T-cell (primary cell): ENCODE measurements at regions not wholly inside any gene's neighbourhood (a gene's known extent, or its start where the extent isn't known, plus 50 kb on each side); places are given as distances from the start of the nearest gene placed in this dataset.
"Not testable (repeated sequence)": the region's sequence is repeated elsewhere in the genome, so short reads cannot be mapped to it uniquely, and the experiment has no call there.

ENCODE experiments used
- ATAC-seq, 4 experiments: fragments of 200-7000 bp in 3 of 4; fragments of 150-1000 bp in 1 of 4; cut with Tn5 transposase; replicated peaks in 1 of 4; 1 replicate in 3 of 4; 2 replicates in 1 of 4; pipeline ENCODE4 v1.10.0; 2021; ENCODE audit warnings: moderate library complexity in 3 of 4, mild to moderate bottlenecking in 2 of 4, moderate number of reproducible peaks in 1 of 4
- CTCF ChIA-PET, 2 donors: fragments of 300-600 bp; sonication (Branson Sonifier 250); formaldehyde crosslinking; loops; one replicate each; lab custom pipeline; 2022; ENCODE audit warnings: antibody characterized with exemption in 2 of 2; lab: Charles Lee
- POLR2A ChIA-PET, 2 donors: fragments of 300-600 bp; sonication (Branson Sonifier 250); formaldehyde crosslinking; loops; one replicate each; lab custom pipeline; 2022; ENCODE audit warnings: antibody characterized with exemption in 2 of 2; lab: Charles Lee
- DNase-seq, 35 experiments: peaks; one replicate each; pipeline versions ENCODE4 v3.0.0 to v3.0.0-alpha.2; 2013 to 2023
- H3K27ac ChIP-seq: one replicate; pipeline ENCODE4 v1.5.1; 2013; ENCODE audit warnings: low read length
- H3K27me3 ChIP-seq, 2 experiments: replicated peaks in 1 of 2; 1 replicate in 1 of 2; 2 replicates in 1 of 2; pipeline versions ENCODE4 v1.6.1 to v1.7.0; 2013; ENCODE audit warnings: low read length in 1 of 2, mixed read lengths in 1 of 2; ENCODE audit not compliant: control insufficient read depth in 2 of 2, insufficient read depth in 2 of 2; ENCODE audit errors: extremely low read depth in 1 of 2
- H3K36me3 ChIP-seq, 2 donors: 1 replicate in 1 of 2; 2 replicates in 1 of 2; pipeline versions ENCODE4 v1.6.1 to v1.7.0; 2013; ENCODE audit warnings: low read length in 1 of 2; ENCODE audit not compliant: control insufficient read depth in 2 of 2, insufficient read depth in 1 of 2; ENCODE audit errors: extremely low read depth in 1 of 2
- H3K4me1 ChIP-seq, 2 experiments: 1 replicate in 1 of 2; 2 replicates in 1 of 2; pipeline versions ENCODE4 v1.6.1 to v1.7.0; 2013; ENCODE audit warnings: low read length in 2 of 2, mixed read lengths in 1 of 2; ENCODE audit not compliant: insufficient read depth in 2 of 2, control insufficient read depth in 1 of 2; ENCODE audit errors: extremely low read depth in 1 of 2
- H3K4me3 ChIP-seq, 2 donors: 1 replicate in 1 of 2; 2 replicates in 1 of 2; pipeline versions ENCODE4 v1.5.1 to v1.7.0; 2013; ENCODE audit warnings: mild to moderate bottlenecking in 2 of 2, low read length in 1 of 2, moderate library complexity in 1 of 2; ENCODE audit not compliant: control insufficient read depth in 1 of 2; ENCODE audit errors: extremely low read depth in 1 of 2
- H3K9me3 ChIP-seq: 2 replicates; pipeline ENCODE4 v1.7.0; 2013
- H3K27ac Mint-ChIP-seq, 2 donors: one replicate each; pipeline ENCODE4 v1.8.0; 2020 to 2021; ENCODE audit warnings: mild to moderate bottlenecking in 2 of 2, mixed read lengths in 2 of 2
- H3K27me3 Mint-ChIP-seq, 2 donors: one replicate each; pipeline ENCODE4 v1.8.0; 2021 to 2022; ENCODE audit warnings: mixed read lengths in 2 of 2
- H3K36me3 Mint-ChIP-seq: one replicate; pipeline ENCODE4 v1.8.0; 2021; ENCODE audit warnings: mixed read lengths
- H3K4me1 Mint-ChIP-seq, 3 donors: one replicate each; pipeline ENCODE4 v1.8.0; 2020 to 2022; ENCODE audit warnings: mixed read lengths in 3 of 3, mild to moderate bottlenecking in 1 of 3
- H3K4me3 Mint-ChIP-seq, 3 donors: one replicate each; pipeline ENCODE4 v1.8.0; 2020 to 2022; ENCODE audit warnings: mild to moderate bottlenecking in 3 of 3, mixed read lengths in 3 of 3, moderate library complexity in 3 of 3
- H3K9me3 Mint-ChIP-seq, 3 donors: one replicate each; pipeline ENCODE4 v1.8.0; 2020 to 2022; ENCODE audit warnings: mixed read lengths in 3 of 3
- WGBS: methylation state at CpG from one replicate; pipeline ENCODE4 v1.1.5; 2013; ENCODE audit warnings: missing lambda C conversion rate; ENCODE audit not compliant: insufficient coverage; 5-methylcytosine and 5-hydroxymethylcytosine counted together

DNA sequence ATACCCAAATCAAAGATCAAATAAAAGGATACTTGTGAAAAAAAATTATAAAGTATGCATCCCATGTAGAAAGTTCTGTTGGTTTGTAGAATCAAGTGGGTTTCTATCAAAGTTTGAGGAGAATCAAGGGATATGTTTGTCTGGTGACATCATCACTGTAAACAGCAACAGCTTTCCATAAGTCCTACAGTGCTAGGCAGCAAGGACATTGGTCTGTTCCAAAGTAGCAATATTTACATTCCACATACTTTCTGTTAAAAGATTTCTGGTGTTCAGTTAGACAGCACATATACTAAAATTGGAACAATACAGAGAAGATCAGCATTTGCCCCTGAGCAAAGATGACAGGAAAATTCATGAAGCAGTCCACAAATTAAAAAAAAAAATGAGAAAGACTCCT is 683.9 kb downstream of the XPNPEP1 start:
- Mint-ChIP-seq H3K36me3 (no peaks in the 10 kb centered on the region), H3K4me3 (no peak overlapping the region), H3K27me3 (no peaks in the 10 kb centered on the region), H3K9me3 (peaks cover 0 to 10% (median 7%) of the 10 kb centered on the region in 3 donors), H3K4me1 (no peaks in the 10 kb centered on the region), H3K27ac (no peak overlapping the region)
- Histone ChIP-seq H3K4me1 (no peaks in the 10 kb centered on the region), H3K27ac (no peak overlapping the region), H3K4me3 (no peak overlapping the region), H3K27me3 (no peaks in the 10 kb centered on the region), H3K9me3 (no peaks in the 10 kb centered on the region), H3K36me3 (no peaks in the 10 kb centered on the region)
- ChIA-PET CTCF (interaction anchor here in 1 of 2 donors (0.8 kb wide), 1 partner anchor 1238 kb away, joined by 3 read pairs; no protein-coding TSS in a partner anchor), POLR2A (no interaction called here)
- ATAC-seq (no peak), DNase-seq (no peak)

DNA sequence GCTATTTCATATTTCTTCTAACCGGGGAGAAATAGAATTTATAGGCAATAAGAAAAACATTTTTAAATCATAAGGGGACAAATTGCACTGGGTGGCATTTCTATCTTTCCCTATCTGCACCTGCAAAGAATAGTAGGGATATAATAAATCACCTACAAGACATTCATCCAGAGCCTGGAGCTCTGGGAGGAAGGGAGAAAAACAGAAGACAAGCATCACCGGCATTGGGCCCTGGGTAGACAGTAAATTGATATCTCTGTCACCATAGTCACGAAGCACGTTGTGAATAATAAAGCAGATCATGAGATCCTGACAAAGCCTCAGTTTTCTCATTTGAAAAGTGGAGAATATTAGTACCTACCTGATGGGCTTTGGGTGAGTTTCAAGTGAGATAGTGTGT is 685.6 kb downstream of the XPNPEP1 start:
- H3K27me3 ChIP-seq = no peaks in the 10 kb centered on the region
- Mint-ChIP-seq H3K9me3 (peaks cover 0 to 10% (median 9%) of the 10 kb centered on the region in 3 donors), H3K4me1 (no peaks in the 10 kb centered on the region), H3K36me3 (no peaks in the 10 kb centered on the region), H3K4me3 (no peak overlapping the region), H3K27ac (no peak overlapping the region), H3K27me3 (no peaks in the 10 kb centered on the region)
- 100% methylated on average over 1 of the region's 4 CpGs for WGBS
- CTCF ChIA-PET = no interaction called here
- H3K27ac ChIP-seq = no peak overlapping the region
- ATAC-seq (no peak), DNase-seq (no peak)
- H3K36me3 ChIP-seq = no peaks in the 10 kb centered on the region
- no peak overlapping the region for H3K4me3 ChIP-seq
- no peaks in the 10 kb centered on the region for H3K9me3 ChIP-seq
- POLR2A ChIA-PET = no interaction called here
- H3K4me1 ChIP-seq = no peaks in the 10 kb centered on the region

DNA sequence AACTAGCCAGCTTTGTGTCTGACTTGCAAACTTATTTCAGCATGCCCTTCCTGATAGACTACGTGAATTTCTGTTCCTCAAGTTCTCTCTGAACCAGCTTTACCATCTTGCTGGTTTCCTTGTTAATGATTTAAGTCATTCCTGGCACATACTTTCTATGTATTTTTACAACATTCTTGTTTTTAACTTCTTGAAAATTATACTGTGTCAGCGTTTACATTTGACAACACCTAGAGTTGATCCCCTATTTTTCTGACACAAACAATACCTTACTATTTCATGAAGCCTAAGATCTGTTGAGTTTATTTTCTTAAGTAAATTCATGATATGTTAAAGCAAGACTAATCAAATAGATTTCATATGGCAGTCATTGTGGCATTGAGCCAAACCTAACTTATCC is 686.3 kb downstream of the XPNPEP1 start:
- H3K36me3 Mint-ChIP-seq = no peaks in the 10 kb centered on the region
- no peak overlapping the region for H3K4me3 Mint-ChIP-seq
- peaks cover 0 to 13% (median 9%) of the 10 kb centered on the region in 3 donors for H3K9me3 Mint-ChIP-seq
- no peak overlapping the region for H3K27ac Mint-ChIP-seq
- 67% methylated on average over 1 of the region's 2 CpGs for WGBS
- Histone ChIP-seq H3K4me3 (no peak overlapping the region), H3K9me3 (no peaks in the 10 kb centered on the region), H3K27me3 (no peaks in the 10 kb centered on the region), H3K4me1 (no peaks in the 10 kb centered on the region), H3K36me3 (no peaks in the 10 kb centered on the region), H3K27ac (no peak overlapping the region)
- ChIA-PET CTCF (no interaction called here), POLR2A (no interaction called here)
- no peaks in the 10 kb centered on the region for H3K27me3 Mint-ChIP-seq
- no peak for ATAC-seq
- no peak for DNase-seq
- H3K4me1 Mint-ChIP-seq = no peaks in the 10 kb centered on the region

DNA sequence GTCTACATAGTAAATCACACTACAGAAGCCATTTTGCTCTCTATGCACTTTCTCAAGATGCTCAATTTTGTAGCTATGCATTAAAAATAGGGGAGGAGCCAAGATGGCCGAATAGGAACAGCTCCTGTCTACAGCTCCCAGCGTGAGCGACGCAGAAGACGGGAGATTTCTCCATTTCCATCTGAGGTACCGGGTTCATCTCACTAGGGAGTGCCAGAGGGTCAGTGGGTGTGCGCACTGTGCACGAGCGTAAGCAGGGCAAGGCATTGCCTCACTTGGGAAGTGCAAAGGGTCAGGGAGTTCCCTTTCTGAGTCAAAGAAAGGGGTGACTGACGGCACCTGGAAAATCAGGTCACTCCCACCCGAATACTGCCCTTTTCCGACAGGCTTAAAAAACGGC is 699.8 kb downstream of the XPNPEP1 start:
- H3K27ac ChIP-seq, DNase-seq, H3K4me1 ChIP-seq, H3K4me3 Mint-ChIP-seq, H3K36me3 Mint-ChIP-seq, H3K9me3 ChIP-seq, H3K36me3 ChIP-seq, ATAC-seq, H3K27me3 Mint-ChIP-seq, H3K4me3 ChIP-seq, H3K4me1 Mint-ChIP-seq, H3K27ac Mint-ChIP-seq, H3K27me3 ChIP-seq, CTCF ChIA-PET, POLR2A ChIA-PET: not testable (repeated sequence)
- H3K9me3 Mint-ChIP-seq = peaks cover 0 to 11% (median 5%) of the 10 kb centered on the region in 3 donors
- WGBS = 90% methylated on average over 10 of the region's 13 CpGs

DNA sequence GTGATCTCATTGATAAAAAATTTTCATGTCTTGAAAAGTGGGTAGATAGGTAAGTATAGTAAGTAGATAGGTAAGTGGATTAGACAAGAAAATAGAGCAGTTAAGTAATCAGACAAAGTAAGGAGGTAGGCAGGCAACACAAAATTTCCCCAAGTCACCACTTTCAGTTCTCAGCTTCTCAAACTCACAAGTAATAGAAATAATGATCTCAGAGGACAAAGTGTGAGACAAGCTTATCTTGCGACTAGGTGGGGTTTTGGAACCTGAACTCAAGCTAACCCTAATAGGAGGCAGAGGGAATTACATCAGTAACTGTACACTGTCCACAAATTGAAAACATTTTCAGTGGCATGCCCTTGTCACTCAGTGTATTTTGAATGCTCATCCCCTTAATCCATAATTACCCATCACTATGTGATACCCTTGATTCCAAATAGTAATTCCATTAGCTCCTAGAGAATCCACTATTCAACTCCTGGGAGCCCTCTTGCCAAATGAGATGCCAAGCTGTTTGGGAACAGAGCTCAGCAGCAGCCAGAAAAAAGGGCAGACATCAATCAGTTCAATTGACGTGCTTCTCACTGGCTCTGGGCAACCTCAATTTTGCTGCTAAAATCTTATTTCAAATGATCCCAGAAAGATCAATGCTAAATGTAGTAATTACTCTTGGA is 703.2 kb downstream of the XPNPEP1 start:
- Histone ChIP-seq H3K36me3 (no peaks in the 10 kb centered on the region), H3K27ac (no peak overlapping the region), H3K9me3 (no peaks in the 10 kb centered on the region), H3K27me3 (no peaks in the 10 kb centered on the region), H3K4me1 (no peaks in the 10 kb centered on the region), H3K4me3 (no peak overlapping the region)
- ATAC-seq = no peak
- H3K36me3 Mint-ChIP-seq = no peaks in the 10 kb centered on the region
- no peak overlapping the region for H3K27ac Mint-ChIP-seq
- POLR2A ChIA-PET = no interaction called here
- no peaks in the 10 kb centered on the region for H3K27me3 Mint-ChIP-seq
- no peaks in the 10 kb centered on the region for H3K4me1 Mint-ChIP-seq
- CTCF ChIA-PET = interaction anchor here in 1 of 2 donors (0.6 kb wide), 1 partner anchor 12 kb away, joined by 3 read pairs; no protein-coding TSS in a partner anchor
- no peak for DNase-seq
- no CpG with 5 or more reads among the region's 2 CpGs for WGBS
- peaks cover 0 to 18% (median 5%) of the 10 kb centered on the region in 3 donors for H3K9me3 Mint-ChIP-seq
- no peak overlapping the region for H3K4me3 Mint-ChIP-seq

DNA sequence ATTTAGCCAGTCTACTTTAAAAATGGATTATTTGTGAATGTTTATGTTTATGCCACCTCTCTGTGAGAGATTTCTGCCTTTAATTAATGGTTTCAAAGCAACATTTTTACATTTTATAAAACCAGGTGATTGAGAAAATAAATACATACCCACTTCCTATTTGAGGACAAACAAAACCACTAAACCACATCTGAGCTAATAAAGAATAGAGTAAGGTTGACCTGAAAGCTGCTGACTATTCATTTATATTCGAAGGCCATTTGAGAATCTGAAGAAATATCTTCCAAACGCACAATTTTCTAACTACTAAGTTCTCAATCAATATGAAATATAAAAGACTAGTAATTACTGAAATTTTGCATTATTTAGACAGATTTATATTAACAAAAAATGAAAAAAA is 705.1 kb downstream of the XPNPEP1 start:
- CTCF ChIA-PET = no interaction called here
- Mint-ChIP-seq H3K27ac (no peak overlapping the region), H3K27me3 (no peaks in the 10 kb centered on the region), H3K9me3 (peaks cover 0 to 16% (median 7%) of the 10 kb centered on the region in 3 donors), H3K4me3 (no peak overlapping the region), H3K4me1 (no peaks in the 10 kb centered on the region), H3K36me3 (no peaks in the 10 kb centered on the region)
- Histone ChIP-seq H3K9me3 (no peaks in the 10 kb centered on the region), H3K36me3 (no peaks in the 10 kb centered on the region), H3K27ac (no peak overlapping the region), H3K27me3 (no peaks in the 10 kb centered on the region), H3K4me1 (no peaks in the 10 kb centered on the region), H3K4me3 (no peak overlapping the region)
- no peak for DNase-seq
- WGBS = no CpG with 5 or more reads among the region's 2 CpGs
- ATAC-seq = no peak
- POLR2A ChIA-PET = interaction anchor here in 1 of 2 donors (0.5 kb wide), 1 partner anchor 1027 kb away, joined by 3 read pairs; no protein-coding TSS in a partner anchor
